HK-2 (cell line): ENCODE measurements at regions not wholly inside any gene's neighbourhood (a gene's known extent, or its start where the extent isn't known, plus 50 kb on each side); places are given as distances from the start of the nearest gene placed in this dataset.

Experiments used
- DNase-seq: peaks from one replicate; pipeline ENCODE4 v3.0.0-alpha.2; 2018; ENCODE audit not compliant: unreplicated experiment

DNA sequence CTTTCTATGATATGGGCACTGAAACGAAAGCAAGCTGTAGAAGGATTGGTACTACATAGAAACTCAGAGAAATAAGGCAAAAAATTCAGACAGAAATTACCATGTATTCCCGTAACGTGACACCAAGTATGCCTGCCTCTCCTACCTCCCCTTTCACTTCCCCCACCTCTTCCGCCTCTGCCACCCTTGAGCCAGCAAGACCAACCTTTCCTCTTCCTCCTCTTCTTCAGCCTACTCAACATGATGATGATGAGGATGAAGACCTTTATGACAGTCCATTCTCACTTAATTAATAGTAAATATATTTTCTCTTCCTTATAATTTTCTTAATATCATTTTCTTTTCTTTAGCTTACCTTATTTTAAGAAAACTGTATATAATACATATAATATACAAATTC is 188.1 kb upstream of the VGLL2 start:
- DNase-seq: no peak

DNA sequence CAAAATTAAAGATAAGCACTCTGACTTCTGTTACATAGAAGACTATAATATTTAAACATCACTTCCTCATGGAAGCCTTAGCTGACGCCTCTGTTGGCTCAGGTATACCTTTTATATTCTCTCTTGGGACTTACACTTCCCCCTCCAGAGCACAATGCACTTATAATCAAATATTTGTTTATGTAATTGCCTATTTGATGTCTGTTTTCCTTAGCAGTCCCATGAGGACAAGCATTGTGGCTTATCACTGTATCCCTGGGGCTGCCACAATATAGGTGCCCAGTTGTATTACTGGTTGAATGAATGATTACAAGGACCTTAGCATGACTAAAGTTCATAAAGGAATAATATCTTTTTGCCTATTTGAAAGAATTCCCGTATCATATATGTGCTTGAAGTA is 186.7 kb upstream of the VGLL2 start:
- no peak for DNase-seq

DNA sequence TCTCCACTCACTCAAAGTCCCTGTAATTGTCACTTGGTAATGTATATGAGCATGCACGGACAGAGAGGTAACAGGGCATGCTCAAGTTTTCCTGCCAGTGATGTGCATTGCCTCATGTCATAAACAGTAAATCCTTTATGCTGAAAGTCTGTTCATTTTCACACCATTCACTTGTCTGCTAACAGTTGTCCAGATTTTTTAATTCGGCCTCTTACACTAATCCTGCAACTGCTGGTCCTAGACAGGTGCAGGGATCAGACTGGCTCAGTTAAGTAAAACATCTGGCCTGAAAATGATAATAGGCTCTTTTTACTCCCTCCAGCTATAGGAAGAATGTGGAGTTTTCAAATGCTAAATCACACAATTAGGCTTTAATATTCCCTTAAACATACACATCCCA is 185.4 kb upstream of the VGLL2 start:
- no peak for DNase-seq

DNA sequence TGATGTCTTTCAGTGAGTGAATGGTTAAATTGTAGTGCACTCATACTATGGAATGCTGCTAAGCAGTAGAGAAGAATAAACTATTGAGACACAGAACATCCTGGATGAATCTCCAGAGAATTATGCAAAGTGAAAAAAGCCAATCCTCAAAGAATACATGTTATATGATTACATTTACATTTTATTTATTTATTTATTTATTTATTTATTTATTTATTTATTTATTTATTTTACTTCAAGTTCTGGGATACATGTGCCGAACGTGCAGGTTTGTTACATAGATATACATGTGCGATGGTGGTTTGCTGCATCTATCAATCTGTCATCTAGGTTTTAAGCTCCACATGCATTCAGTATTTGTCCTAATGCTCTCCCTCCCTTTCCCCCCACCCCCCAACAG is 175.8 kb upstream of the VGLL2 start:
- no peak for DNase-seq

DNA sequence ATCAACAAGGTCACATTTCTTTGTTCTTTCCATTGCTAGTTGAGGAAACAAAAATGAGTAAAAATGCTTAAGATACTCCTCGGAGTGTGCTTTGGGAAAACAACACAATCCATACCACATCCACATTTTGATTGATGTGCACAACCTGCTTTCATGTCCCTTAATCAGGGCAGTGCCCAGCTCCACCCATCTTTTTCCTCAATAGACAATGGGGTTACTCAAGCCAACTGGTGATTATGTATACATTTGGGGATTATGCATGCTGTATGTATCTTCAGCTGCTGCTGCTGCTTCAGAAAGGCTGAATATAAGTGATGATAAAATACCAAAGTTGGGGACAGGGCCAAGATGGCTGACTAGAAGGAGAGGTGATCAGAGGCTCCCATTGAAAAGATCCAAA is 155.2 kb upstream of the VGLL2 start:
- DNase-seq: no peak

DNA sequence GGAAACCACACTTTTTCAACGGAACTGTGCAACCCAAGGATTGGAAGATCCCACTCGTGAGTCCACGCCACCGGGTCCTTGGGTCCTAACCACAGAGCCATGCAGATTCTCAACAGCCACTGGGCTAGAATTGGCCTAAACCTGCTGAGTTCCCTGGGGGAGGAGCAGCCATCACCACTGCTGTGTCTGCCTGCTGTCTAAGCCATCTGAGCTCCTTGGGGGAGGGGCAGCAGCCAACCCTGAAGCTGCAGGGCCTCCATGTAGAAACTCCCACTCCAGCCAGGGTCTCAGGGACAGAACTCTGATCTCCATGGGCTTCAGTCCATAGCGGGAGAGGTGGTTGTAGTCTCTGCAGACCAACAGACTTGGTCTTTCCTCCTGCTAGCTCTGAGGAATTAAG is 154.6 kb upstream of the VGLL2 start:
- no peak for DNase-seq

DNA sequence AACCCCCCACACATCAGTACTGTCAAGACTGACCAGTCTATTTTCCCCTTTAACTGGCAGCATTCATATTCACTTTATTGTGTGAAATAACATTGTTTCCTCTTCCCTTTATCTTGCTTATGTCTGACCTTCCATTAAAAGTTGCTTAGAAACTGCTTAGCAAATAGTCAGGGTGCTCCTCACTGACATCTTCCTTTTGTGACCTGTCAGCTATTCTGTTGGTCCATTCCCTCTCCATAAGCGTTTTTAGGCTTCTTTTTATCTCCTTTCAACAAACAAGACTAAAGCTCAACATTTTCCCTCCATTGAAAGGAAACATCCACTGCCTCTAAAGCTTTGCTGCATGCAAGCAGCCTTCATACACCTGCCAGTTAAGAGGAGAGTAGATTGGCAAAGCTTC is 147.7 kb upstream of the VGLL2 start:
- DNase-seq: no peak

DNA sequence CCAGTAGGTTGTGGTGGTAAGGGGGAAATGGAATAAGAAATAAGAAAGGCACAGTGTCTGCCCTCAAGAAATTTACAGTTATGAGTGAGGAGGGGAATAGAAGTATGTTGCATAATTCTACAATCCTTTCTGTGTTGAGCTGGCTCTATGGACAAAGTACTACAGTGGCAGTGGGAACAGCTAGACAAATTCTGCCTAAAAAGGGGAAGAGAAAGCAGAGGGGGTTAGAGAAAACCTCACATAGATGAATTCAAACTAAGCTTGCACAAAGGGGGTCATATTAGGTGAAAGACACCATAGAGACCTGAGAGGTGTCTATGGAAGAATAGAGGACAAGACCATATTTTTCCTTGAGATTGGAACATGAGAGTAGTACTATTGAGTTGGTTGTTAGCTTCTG is 146.9 kb upstream of the VGLL2 start:
- DNase-seq: no peak

DNA sequence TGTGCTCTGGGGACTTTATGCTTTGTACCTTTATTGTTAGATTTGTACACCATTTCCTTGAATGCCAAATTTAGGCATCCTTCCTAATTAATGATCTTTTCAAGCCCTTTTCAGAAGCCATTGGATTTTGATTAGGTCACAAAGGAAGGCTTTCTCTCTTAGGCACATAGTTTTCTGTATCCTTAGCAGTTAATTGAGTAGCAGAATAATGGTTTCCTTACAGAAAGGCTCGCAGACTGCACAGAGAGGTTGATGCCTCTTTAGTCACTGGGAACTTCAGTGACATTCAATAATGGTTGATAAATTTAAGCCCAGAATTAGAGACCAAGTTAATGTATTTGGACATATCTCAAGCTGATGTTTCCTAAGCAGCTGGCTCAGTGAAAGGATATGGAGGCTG is 139.1 kb upstream of the VGLL2 start:
- DNase-seq: no peak

DNA sequence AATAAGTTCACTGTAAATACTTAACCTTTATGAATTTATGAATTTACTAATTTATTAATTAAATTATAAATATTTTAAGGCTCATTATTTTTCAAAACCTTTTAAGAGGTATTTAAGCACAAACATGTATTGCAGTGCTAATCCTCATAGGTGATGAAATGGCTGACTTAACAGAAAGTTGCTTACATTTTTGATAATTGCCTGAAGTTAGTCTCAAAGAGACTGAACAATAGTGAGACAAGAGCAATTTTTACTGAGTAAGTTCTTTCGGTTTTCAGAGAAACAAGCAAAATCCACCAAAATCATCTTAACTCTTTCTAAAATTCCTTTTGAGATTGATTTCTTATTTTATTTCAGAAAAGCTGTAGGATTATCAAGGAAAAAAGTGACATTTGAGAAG is 137.3 kb upstream of the VGLL2 start:
- DNase-seq: no peak

DNA sequence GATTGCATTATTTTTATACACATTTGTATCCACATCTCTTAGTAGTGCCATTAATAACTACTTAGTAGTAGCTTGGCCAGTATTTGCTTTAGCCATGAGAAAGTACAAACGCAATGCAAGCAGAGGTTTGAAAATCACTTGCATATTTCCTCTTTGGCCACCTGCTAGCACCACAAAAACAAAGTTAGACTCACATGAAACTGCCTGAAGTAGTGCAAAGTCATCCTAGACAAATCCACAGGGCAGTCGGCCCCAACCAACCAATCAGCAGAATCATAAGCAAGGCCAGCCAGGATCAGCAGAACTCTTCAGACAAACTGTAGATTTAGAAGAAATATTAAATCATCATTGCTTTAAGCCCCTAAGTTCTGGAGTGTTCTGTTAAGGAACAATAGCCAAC is 135.2 kb upstream of the VGLL2 start:
- no peak for DNase-seq

DNA sequence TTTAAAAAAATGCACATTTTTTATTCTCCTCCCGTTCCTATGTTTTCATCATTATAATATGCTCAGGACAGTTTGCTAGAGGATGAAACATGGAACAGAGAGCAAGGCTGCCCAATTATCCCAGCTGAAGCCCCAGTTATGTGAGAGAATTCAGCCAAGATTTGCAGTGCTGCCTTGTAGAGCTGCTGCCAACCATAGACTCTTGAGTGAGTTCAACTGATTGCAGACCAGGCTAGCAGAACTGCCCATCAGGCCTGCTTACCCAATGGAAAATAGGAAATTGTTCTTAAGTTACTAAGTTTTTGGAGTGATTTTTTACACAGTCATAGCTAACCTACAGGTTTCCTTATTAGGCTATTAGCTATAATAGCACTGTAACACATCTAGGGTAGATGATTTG is 128.7 kb upstream of the VGLL2 start:
- no peak for DNase-seq

DNA sequence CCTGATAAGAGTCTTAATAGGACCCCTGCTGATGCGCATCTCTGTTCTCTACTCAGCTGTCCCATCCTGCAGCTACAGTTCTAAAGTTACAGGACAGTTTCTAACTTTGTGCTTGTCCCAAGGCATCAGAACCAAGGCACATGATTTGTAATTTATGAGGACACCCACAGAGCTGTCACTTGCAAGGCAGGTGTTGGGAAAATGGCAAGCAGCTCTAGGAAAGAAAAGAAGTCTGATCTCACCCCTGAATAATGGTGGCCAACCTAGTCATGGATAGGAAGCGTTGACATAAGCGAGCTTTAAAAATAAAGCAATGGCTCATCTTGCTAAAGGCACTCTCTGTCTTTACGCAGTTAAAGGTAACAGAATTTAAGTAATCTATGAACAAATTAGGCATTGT is 127.6 kb upstream of the VGLL2 start:
- DNase-seq: no peak

DNA sequence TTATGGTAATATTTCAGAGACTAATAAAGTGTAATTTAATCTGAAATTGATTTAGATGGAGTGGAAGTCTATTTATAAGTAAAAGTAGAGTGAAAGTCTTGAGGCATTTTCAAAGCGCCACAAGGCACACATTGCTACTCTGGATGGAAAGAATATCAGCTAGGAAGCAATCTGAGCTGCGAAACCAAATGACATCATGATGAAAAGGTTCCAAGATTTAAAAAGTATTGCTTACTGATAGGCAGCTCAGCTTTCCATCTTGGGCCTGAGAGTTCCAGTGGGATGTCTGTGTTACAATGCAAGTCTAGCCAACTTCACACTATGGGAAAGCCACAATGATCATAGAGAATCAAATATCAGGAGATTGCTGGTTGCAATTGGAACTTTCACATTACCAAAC is 126.9 kb upstream of the VGLL2 start:
- no peak for DNase-seq

DNA sequence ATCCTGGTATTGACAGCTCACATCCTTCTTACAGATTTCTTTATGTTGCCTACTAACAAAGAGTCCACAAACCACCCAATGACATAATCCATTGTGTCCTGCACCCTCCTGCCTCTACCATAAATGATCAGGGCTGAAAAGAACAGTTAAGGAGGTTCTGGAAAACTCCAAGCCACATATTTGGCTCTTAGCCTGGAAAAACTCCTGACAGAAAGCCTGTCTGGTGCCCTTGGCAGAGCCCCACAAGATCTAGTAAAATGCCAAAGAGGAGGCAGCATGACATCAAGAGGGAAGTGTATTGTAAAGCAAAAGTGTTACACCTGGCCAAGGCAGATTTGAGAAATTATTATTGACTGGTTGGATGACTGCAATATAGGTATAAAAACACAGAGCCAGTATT is 126.4 kb upstream of the VGLL2 start:
- DNase-seq: no peak

DNA sequence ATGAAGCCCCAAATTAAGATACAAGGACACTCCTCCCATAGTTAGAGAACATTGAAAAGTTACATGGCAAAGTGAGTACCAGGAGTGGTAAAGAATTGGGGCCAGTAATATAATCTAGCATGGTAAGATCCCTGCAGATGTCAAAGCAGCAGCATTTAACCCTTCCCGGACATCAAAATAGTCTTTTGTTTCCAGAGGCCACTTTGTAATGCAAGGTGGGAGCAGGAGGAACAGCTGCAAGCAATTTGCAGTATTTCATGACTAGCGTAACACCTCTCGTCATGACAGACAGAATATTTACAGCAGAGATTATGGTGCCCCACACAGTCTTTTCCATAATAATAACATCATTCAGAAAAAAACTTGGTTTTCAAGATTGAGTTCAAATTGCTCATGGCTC is 123.2 kb upstream of the VGLL2 start:
- no peak for DNase-seq

DNA sequence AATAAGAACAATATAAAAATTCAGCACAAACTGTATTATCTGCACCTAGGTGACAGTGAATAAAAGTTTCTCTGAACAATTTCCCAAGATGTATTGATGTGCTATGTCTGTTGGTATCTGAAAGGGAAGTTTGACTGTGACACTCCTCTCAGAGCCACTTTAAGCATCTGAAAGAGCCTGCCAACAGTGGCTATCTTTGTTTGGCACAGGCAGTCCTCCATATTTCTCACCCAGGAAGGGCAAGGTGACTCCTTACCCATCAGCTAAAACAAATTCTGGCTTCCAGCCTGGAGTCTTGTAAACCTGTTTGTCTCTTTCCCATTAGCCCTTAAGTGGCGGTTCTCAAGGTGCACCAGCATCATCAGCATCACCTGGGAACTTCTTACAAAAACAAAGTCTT is 122.4 kb upstream of the VGLL2 start:
- no peak for DNase-seq

DNA sequence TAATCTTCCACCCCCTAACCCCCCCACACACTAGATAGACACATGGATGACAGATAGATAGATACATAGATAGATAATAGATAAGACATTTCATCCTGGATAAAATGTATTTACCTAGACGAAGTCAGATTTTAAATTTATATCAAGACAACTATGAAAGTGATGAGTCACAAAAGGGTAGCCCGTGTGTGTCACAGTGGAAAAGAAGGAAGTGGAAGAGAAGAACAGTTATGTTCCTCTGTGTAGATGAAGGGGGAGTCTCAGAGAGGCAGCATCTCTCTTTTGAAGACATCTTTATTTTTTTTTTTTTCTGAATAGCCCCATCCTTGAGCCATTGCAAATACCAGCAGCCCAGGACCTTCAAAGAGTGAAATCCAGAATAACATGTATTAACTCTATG is 121.7 kb upstream of the VGLL2 start:
- no peak for DNase-seq

DNA sequence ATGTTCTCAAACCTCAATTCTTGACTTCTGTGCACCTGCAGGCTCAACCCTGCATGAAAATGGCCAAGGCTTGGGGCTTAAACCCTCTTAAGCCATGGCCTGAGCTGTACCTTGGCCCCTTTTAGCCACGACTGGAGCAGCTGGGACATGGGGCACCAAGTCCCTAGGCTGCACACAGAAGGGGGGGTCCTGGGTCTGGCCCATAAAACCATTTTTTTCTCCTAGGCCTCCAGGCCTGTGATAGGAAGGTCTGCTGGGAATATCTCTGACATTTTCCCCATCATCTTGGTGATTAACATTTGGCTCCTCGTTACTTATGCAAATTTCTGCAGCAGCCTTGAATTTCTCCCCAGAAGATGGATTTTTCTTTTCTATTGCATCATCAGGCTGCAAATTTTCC is 119.4 kb upstream of the VGLL2 start:
- DNase-seq: no peak

DNA sequence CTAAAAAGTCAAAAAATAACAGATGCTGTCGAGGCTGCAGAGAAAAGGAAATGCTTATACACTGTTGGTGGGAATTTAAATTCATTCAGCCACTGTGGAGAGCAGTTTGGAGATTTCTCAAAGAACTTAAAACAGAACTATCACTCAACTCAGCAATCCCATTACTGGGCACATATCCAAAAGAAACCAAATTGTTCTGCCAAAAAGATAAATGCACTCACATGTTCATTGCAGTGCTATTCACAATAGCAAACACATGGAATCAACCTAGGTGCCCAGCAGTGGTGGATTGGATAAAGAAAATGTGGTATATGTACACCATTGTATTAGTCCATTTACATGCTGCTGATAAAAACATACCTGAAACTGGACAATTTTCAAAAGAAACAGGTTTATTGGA is 116.0 kb upstream of the VGLL2 start:
- DNase-seq: no peak

DNA sequence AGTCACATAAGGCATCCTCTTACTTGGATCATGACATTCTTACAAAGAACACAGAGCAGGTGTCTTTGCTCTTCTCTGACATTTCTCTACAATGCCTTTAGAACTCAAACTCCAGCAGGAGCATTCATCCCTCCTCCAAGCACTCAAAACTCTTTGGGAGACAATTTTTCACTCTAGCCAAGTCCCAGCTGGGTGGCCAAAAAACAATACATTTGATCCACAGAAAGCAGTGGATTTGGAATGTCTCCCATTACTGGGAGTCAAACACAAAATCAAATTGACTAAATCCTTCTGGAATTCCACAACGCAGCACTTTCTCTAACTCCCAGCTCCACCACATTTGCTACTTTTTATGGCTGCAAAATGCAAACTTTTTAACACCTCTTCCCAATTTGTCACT is 108.6 kb upstream of the VGLL2 start:
- no peak for DNase-seq

DNA sequence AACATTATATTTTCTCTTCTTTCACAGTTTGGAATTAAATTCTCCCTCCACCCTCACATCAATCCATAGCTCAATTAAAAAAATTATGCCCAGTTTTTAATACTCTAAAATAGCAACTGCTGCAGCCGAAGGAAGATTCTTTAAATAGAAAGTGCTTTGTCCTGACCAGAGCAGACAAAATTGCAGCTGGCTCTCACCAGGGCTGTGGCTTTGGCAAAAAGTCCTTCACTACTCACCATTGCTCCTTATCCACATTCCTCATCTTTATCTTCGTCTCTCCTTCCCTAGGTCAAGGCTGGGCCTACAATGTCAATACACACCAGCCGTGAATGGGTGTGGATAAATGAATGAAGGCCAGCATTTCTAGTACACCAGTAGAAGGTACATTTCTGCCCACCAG is 107.9 kb upstream of the VGLL2 start:
- DNase-seq: no peak

DNA sequence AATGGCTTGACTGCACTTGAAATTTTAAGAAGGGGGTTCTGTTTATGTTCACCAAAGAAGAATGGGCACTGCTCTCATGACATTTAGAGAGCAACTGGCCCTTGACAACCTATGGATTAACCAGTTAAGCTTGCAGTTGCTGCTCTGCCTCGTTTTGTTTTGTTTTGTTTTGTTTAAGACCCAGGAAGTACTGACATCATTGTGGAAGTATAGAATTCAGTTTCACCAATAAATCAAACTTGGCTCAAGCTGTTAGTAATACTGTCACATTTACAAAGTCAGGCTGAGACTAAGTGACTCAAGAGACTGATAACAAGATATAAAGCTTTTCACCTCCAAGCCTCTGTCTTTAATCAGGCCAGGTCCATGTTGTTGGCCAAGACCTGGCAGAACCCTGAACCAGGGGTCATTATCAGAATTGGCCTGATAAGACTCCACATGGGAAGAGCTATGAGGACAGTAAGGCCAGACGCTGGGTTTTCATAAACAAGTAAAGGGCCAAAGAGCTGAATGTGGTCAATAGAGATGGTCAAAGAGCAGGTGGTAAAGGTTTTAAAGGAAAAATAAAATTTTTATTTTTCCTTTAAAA is 99.4 kb upstream of the VGLL2 start:
- no peak for DNase-seq

DNA sequence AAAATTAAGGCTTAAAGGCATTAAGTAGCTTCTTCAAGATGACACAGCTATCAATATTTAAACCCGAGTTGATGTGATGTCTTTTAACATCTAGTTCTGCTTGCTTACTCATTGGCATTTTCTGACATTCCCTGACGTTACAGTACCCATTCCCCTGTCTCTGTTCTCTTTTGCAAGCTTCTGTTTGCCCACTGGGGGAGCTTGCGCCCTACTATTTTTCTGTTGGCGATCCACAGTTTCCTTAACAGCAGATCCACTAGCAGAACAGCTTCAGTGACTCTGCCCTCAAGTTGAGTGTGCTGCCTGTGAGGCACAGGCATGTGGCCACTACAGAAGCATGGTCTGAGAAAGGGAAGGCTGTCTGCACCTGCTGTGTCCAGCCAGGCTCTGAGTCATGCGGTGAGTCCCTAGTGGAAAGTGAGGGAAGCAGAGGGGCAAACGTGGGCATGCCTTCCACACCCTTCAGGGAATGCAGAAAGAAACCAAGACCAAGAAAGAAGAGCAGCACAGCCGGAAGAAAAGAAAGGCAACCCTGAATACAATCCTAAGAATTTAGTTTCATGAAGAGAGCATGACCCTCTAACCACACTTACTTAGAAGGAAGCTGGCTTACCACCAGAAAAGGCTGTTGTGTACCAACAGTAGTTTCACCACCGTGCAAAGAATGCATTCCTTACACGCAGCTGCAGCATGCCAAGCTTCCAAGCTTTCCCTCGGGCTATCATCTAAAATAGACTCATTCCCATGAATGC is 97.7 kb upstream of the VGLL2 start:
- peak; percentile 2 for DNase-seq
